IPS DF 6.9 (cell line): ENCODE measurements at regions not wholly inside any gene's neighbourhood (a gene's known extent, or its start where the extent isn't known, plus 50 kb on each side); places are given as distances from the start of the nearest gene placed in this dataset.

ENCODE experiments used
- DNase-seq: peaks from one replicate; pipeline ENCODE4 v3.0.0-alpha.2; 2013; ENCODE audit warnings: low read depth, low spot score
- H3K27ac ChIP-seq: one replicate; pipeline ENCODE4 v1.5.1; 2013; ENCODE audit warnings: low read length, control low read depth
- H3K27me3 ChIP-seq: 2 replicates; pipeline ENCODE4 v1.6.1; 2013; ENCODE audit warnings: mild to moderate bottlenecking, low read length; ENCODE audit not compliant: control insufficient read depth, insufficient read depth
- H3K36me3 ChIP-seq: 2 replicates; pipeline ENCODE4 v1.6.1; 2013; ENCODE audit warnings: low read length; ENCODE audit not compliant: control insufficient read depth, insufficient read depth
- H3K4me1 ChIP-seq: 2 replicates; pipeline ENCODE4 v1.6.1; 2013; ENCODE audit warnings: low read length; ENCODE audit not compliant: control insufficient read depth, insufficient read depth
- H3K4me3 ChIP-seq: 2 replicates; pipeline ENCODE4 v1.5.1; 2013; ENCODE audit warnings: mild to moderate bottlenecking, low read length
- H3K9me3 ChIP-seq: 2 replicates; pipeline ENCODE4 v1.6.1; 2013; ENCODE audit warnings: low read length, inconsistent platforms; ENCODE audit not compliant: control insufficient read depth, insufficient read depth
- WGBS: extraction: QIAGEN DNeasy Blood & Tissue Kit; methylation state at CpG from one replicate; pipeline ENCODE4 v1.1.7; 2013; ENCODE audit warnings: mixed read lengths, missing lambda C conversion rate; ENCODE audit not compliant: insufficient read length, insufficient coverage; 5-methylcytosine and 5-hydroxymethylcytosine counted together

GRCh38 chr10:27451054-27451453 is 53.0 kb upstream of the RAB18 start:
- Histone ChIP-seq H3K36me3 (no peaks in the 10 kb centered on the region), H3K4me1 (no peaks in the 10 kb centered on the region), H3K4me3 (no peak overlapping the region), H3K9me3 (no peaks in the 10 kb centered on the region), H3K27ac (no peak overlapping the region), H3K27me3 (no peaks in the 10 kb centered on the region)
- WGBS, result no CpG with 5 or more reads among the region's 6 CpGs
- no peak for DNase-seq

GRCh38 chr10:27450225-27450624 is 53.9 kb upstream of the RAB18 start:
- Histone ChIP-seq H3K9me3 (no peaks in the 10 kb centered on the region), H3K27ac (no peak overlapping the region), H3K36me3 (no peaks in the 10 kb centered on the region), H3K4me3 (no peak overlapping the region), H3K27me3 (no peaks in the 10 kb centered on the region), H3K4me1 (no peaks in the 10 kb centered on the region)
- DNase-seq, result no peak

GRCh38 chr10:27449571-27449970 is 54.5 kb upstream of the RAB18 start:
- Histone ChIP-seq H3K36me3 (no peaks in the 10 kb centered on the region), H3K27me3 (no peaks in the 10 kb centered on the region), H3K27ac (no peak overlapping the region), H3K4me1 (no peaks in the 10 kb centered on the region), H3K4me3 (no peak overlapping the region), H3K9me3 (no peaks in the 10 kb centered on the region)
- no CpG with 5 or more reads among the region's 4 CpGs for WGBS
- no peak for DNase-seq

- H3K27me3 ChIP-seq, result no peaks in the 10 kb centered on the region
- H3K4me1 ChIP-seq, result no peaks in the 10 kb centered on the region
- no peak overlapping the region for H3K4me3 ChIP-seq
- DNase-seq, result no peak
- H3K27ac ChIP-seq, result no peak overlapping the region
- WGBS, result no CpG with 5 or more reads among the region's 2 CpGs
- no peaks in the 10 kb centered on the region for H3K9me3 ChIP-seq
- no peaks in the 10 kb centered on the region for H3K36me3 ChIP-seq
Observed at GRCh38 chr10:27448921-27449320, 55.2 kb upstream of the RAB18 start.

- no peaks in the 10 kb centered on the region for H3K9me3 ChIP-seq
- no peaks in the 10 kb centered on the region for H3K36me3 ChIP-seq
- WGBS, result no CpG with 5 or more reads among the region's 3 CpGs
- no peak overlapping the region for H3K4me3 ChIP-seq
- H3K27me3 ChIP-seq, result no peaks in the 10 kb centered on the region
- no peak for DNase-seq
- no peaks in the 10 kb centered on the region for H3K4me1 ChIP-seq
- H3K27ac ChIP-seq, result no peak overlapping the region
Observed at GRCh38 chr10:27447540-27447939, 56.6 kb upstream of the RAB18 start.

- Histone ChIP-seq H3K4me1 (no peaks in the 10 kb centered on the region), H3K27ac (no peak overlapping the region), H3K36me3 (no peaks in the 10 kb centered on the region), H3K27me3 (no peaks in the 10 kb centered on the region), H3K4me3 (no peak overlapping the region), H3K9me3 (no peaks in the 10 kb centered on the region)
- no CpG with 5 or more reads among the region's 5 CpGs for WGBS
- DNase-seq, result no peak
Observed at GRCh38 chr10:27446091-27446918, 57.8 kb upstream of the RAB18 start.

- H3K27ac ChIP-seq, result no peak overlapping the region
Observed at GRCh38 chr10:27445070-27445469, 59.0 kb upstream of the RAB18 start.

GRCh38 chr10:27440478-27440877 is 63.6 kb upstream of the RAB18 start:
- H3K36me3 ChIP-seq, result no peaks in the 10 kb centered on the region
- no peak overlapping the region for H3K27ac ChIP-seq
- no CpG with 5 or more reads among the region's 2 CpGs for WGBS
- no peak overlapping the region for H3K4me3 ChIP-seq
- H3K9me3 ChIP-seq, result no peaks in the 10 kb centered on the region
- DNase-seq, result no peak
- H3K4me1 ChIP-seq, result no peaks in the 10 kb centered on the region
- H3K27me3 ChIP-seq, result no peaks in the 10 kb centered on the region

More at GRCh38 chr10:27445070-27445469, 59.0 kb upstream of the RAB18 start:
- WGBS, result no CpG with 5 or more reads among the region's 5 CpGs
- no peaks in the 10 kb centered on the region for H3K9me3 ChIP-seq
- H3K27me3 ChIP-seq, result no peaks in the 10 kb centered on the region
- H3K36me3 ChIP-seq, result no peaks in the 10 kb centered on the region
- no peak for DNase-seq
- no peaks in the 10 kb centered on the region for H3K4me1 ChIP-seq
- no peak overlapping the region for H3K4me3 ChIP-seq

- no peak overlapping the region for H3K4me3 ChIP-seq
- H3K27ac ChIP-seq, result no peak overlapping the region
Observed at GRCh38 chr10:27440021-27440420, 64.1 kb upstream of the RAB18 start.

GRCh38 chr10:27439101-27439500 is 65.0 kb upstream of the RAB18 start:
- no peaks in the 10 kb centered on the region for H3K4me1 ChIP-seq
- no peak for DNase-seq
- H3K9me3 ChIP-seq, result no peaks in the 10 kb centered on the region
- no peak overlapping the region for H3K4me3 ChIP-seq
- H3K36me3 ChIP-seq, result no peaks in the 10 kb centered on the region
- no peak overlapping the region for H3K27ac ChIP-seq
- WGBS, result no CpG with 5 or more reads among the region's 1 CpG
- H3K27me3 ChIP-seq, result no peaks in the 10 kb centered on the region

More at GRCh38 chr10:27440021-27440420, 64.1 kb upstream of the RAB18 start:
- H3K36me3 ChIP-seq, result no peaks in the 10 kb centered on the region
- H3K27me3 ChIP-seq, result no peaks in the 10 kb centered on the region
- no peak for DNase-seq
- no peaks in the 10 kb centered on the region for H3K4me1 ChIP-seq
- no peaks in the 10 kb centered on the region for H3K9me3 ChIP-seq

GRCh38 chr10:27437775-27438174 is 66.3 kb upstream of the RAB18 start:
- no peak overlapping the region for H3K27ac ChIP-seq

More at GRCh38 chr10:27437775-27438174, 66.3 kb upstream of the RAB18 start:
- Histone ChIP-seq H3K9me3 (no peaks in the 10 kb centered on the region), H3K4me1 (no peaks in the 10 kb centered on the region), H3K36me3 (no peaks in the 10 kb centered on the region), H3K4me3 (no peak overlapping the region), H3K27me3 (no peaks in the 10 kb centered on the region)
- DNase-seq, result no peak
